Mesendoderm (in vitro differentiated cells): ENCODE measurements at regions not wholly inside any gene's neighbourhood (a gene's known extent, or its start where the extent isn't known, plus 50 kb on each side); places are given as distances from the start of the nearest gene placed in this dataset.
A peak's percentile ranks its signal among the peaks of the same experiment; 100 is the strongest.
"Not testable (repeated sequence)": the region's sequence is repeated elsewhere in the genome, so short reads cannot be mapped to it uniquely, and the experiment has no call there.

ENCODE experiments used
- DNase-seq: peaks from one replicate; pipeline ENCODE4 v3.0.0; 2013
- H2AK5ac ChIP-seq: 2 replicates; pipeline ENCODE4 v1.6.1; 2013; ENCODE audit warnings: low read length, inconsistent platforms
- H2BK120ac ChIP-seq: 2 replicates; pipeline ENCODE4 v1.6.1; 2013; ENCODE audit warnings: low read depth, mild to moderate bottlenecking, low read length, moderate library complexity, mixed read lengths
- H2BK15ac ChIP-seq: replicated peaks from 2 replicates; pipeline ENCODE4 v1.6.1; 2013; ENCODE audit warnings: low read depth, mild to moderate bottlenecking, moderate library complexity
- H2BK5ac ChIP-seq: 2 replicates; pipeline ENCODE4 v1.6.1; 2013; ENCODE audit warnings: low read length, inconsistent platforms
- H3K18ac ChIP-seq: 2 replicates; pipeline ENCODE4 v1.6.1; 2013; ENCODE audit warnings: mild to moderate bottlenecking, low read length, mixed read lengths
- H3K23ac ChIP-seq: one replicate; pipeline ENCODE4 v1.6.1; 2013; ENCODE audit warnings: low read length
- H3K27ac ChIP-seq: 2 replicates; pipeline ENCODE4 v1.5.1; 2013; ENCODE audit warnings: low read depth, mild to moderate bottlenecking, inconsistent platforms, low read length, moderate library complexity
- H3K27me3 ChIP-seq: 2 replicates; pipeline ENCODE4 v1.6.1; 2013; ENCODE audit warnings: low read length, control low read depth, mild to moderate bottlenecking, inconsistent platforms; ENCODE audit not compliant: insufficient read depth, poor library complexity
- H3K36me3 ChIP-seq: 2 replicates; pipeline ENCODE4 v1.6.1; 2013; ENCODE audit warnings: low read length, inconsistent platforms; ENCODE audit not compliant: control insufficient read depth, insufficient read depth
- H3K4ac ChIP-seq: one replicate; pipeline ENCODE4 v1.6.1; 2013; ENCODE audit warnings: low read depth, mild to moderate bottlenecking, low read length, moderate library complexity
- H3K4me1 ChIP-seq: 2 replicates; pipeline ENCODE4 v1.6.1; 2013; ENCODE audit warnings: low read depth, low read length, inconsistent platforms; ENCODE audit not compliant: control insufficient read depth
- H3K4me2 ChIP-seq: 2 replicates; pipeline ENCODE4 v1.6.1; 2013; ENCODE audit warnings: low read length
- H3K4me3 ChIP-seq: 2 replicates; pipeline ENCODE4 v1.5.1; 2013; ENCODE audit warnings: mild to moderate bottlenecking, low read length
- H3K56ac ChIP-seq: one replicate; pipeline ENCODE4 v1.6.1; 2013; ENCODE audit warnings: low read length
- H3K79me1 ChIP-seq: 2 replicates; pipeline ENCODE4 v1.6.1; 2013; ENCODE audit warnings: low read length, inconsistent platforms
- H3K79me2 ChIP-seq: 2 replicates; pipeline ENCODE4 v1.6.1; 2013; ENCODE audit warnings: mild to moderate bottlenecking, low read length; ENCODE audit not compliant: control insufficient read depth, insufficient read depth
- H3K9ac ChIP-seq: 2 replicates; pipeline ENCODE4 v1.6.1; 2013; ENCODE audit warnings: low read length, inconsistent platforms
- H4K5ac ChIP-seq: one replicate; pipeline ENCODE4 v1.6.1; 2013; ENCODE audit warnings: low read length
- H4K8ac ChIP-seq: one replicate; pipeline ENCODE4 v1.6.1; 2013; ENCODE audit warnings: low read depth, mild to moderate bottlenecking, control low read depth, low read length, moderate library complexity
- WGBS: extraction: QIAGEN DNeasy Blood & Tissue Kit; methylation state at CpG from one replicate; pipeline ENCODE4 v1.1.7; 2013; ENCODE audit warnings: low lambda C conversion rate, missing lambda C conversion rate; ENCODE audit not compliant: insufficient coverage; ENCODE audit errors: extremely low coverage; 5-methylcytosine and 5-hydroxymethylcytosine counted together

- H3K4ac ChIP-seq, H3K4me1 ChIP-seq, H3K27ac ChIP-seq, H3K18ac ChIP-seq, H3K4me3 ChIP-seq, H2BK5ac ChIP-seq, H3K79me2 ChIP-seq, H3K27me3 ChIP-seq, H3K9ac ChIP-seq, H3K36me3 ChIP-seq, H3K4me2 ChIP-seq, H4K8ac ChIP-seq, H4K5ac ChIP-seq, H2BK15ac ChIP-seq, DNase-seq, H3K79me1 ChIP-seq, H2AK5ac ChIP-seq, H3K56ac ChIP-seq, H2BK120ac ChIP-seq, H3K23ac ChIP-seq: not testable (repeated sequence)
- WGBS: no CpG with 5 or more reads among the region's 1 CpG
Observed at GRCh38 chr20:30313660-30314059, 943.8 kb upstream of the DEFB115 start.

DNA sequence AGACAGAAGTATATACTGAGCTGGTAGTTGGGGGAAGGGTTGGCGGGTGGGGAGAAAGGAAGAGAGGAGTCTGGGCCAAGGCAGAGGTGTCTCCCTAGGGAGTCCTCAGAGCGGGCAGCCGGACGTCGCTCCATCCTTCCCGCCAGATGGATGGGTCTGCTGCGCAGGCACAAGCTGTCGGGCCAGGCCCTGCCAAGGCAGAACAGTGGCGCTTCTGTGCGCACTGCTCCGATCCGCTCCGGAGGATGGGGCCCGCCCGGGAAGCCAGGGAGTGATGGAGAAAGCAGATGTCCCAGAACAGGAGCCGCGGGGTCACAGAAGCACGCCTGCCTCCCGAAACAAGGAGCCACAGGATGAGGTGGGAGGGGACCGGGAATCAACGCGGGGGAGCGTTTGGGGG is 941.4 kb upstream of the DEFB115 start:
- not testable (repeated sequence) for H3K4me1 ChIP-seq, H3K18ac ChIP-seq, H3K4ac ChIP-seq, DNase-seq, H3K9ac ChIP-seq, H2BK15ac ChIP-seq, H3K79me2 ChIP-seq, H3K79me1 ChIP-seq, H2BK120ac ChIP-seq, H3K4me3 ChIP-seq, H3K27ac ChIP-seq, H3K27me3 ChIP-seq, H3K4me2 ChIP-seq, H4K5ac ChIP-seq, H3K36me3 ChIP-seq, H3K56ac ChIP-seq, H4K8ac ChIP-seq, H2BK5ac ChIP-seq, H3K23ac ChIP-seq, H2AK5ac ChIP-seq
- WGBS: no CpG with 5 or more reads among the region's 23 CpGs

DNA sequence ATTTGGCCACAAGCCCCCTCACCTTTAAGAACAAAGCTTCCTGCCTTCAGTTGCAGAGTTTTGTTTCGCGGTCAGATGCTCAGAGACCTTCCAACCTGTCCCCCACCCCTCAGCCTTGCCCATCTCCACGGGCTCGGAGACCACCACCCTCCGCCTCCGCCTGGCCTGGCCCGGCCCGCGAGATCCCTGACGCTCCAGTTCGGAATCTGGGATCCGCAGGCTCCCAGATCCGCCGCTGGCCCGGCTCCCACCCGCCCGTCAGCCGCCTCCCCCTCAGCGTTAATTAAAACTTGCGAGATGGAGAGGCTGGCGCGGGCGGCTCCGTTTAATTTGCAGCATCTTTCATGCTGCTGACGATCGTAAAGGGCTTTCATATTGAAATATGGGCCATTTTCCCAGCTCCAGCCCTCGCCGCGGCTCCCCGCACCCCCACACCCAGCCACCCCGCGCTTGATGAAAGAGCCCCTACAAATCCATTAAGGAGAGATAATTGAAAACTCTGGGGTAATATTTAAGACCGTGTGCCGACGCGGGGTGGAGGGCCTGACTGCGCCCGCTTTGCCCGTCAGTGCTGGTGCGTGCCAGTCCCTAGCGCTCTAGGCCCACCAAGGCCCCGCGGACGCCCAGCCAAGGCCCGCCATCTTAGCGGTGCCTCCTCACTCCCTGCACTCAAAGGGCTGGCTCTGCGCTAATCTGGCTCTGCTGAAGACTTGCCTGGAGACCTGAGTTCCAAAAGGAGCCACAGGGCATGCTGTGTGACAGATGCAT is 940.7 kb upstream of the DEFB115 start:
- H3K23ac ChIP-seq, H3K4me3 ChIP-seq, H3K56ac ChIP-seq, H4K5ac ChIP-seq, DNase-seq, H3K27ac ChIP-seq, H3K79me2 ChIP-seq, H3K4me1 ChIP-seq, H3K18ac ChIP-seq, H3K4ac ChIP-seq, H4K8ac ChIP-seq, H2BK15ac ChIP-seq, H2AK5ac ChIP-seq, H3K79me1 ChIP-seq, H3K4me2 ChIP-seq, H3K27me3 ChIP-seq, H3K9ac ChIP-seq, H3K36me3 ChIP-seq, H2BK120ac ChIP-seq, H2BK5ac ChIP-seq: not testable (repeated sequence)
- WGBS: no CpG with 5 or more reads among the region's 47 CpGs

- not testable (repeated sequence) for H3K56ac ChIP-seq, H3K36me3 ChIP-seq, H3K4me2 ChIP-seq, H3K27me3 ChIP-seq, H2BK120ac ChIP-seq, H3K23ac ChIP-seq, H3K9ac ChIP-seq, H3K4me1 ChIP-seq, H2BK5ac ChIP-seq, H3K18ac ChIP-seq, H2AK5ac ChIP-seq, H2BK15ac ChIP-seq, H3K4me3 ChIP-seq, H3K4ac ChIP-seq, H4K8ac ChIP-seq, DNase-seq, H3K79me1 ChIP-seq, H4K5ac ChIP-seq, H3K27ac ChIP-seq, H3K79me2 ChIP-seq
- WGBS: no CpG with 5 or more reads among the region's 5 CpGs
Observed at GRCh38 chr20:30333744-30334143, 923.7 kb upstream of the DEFB115 start.

DNA sequence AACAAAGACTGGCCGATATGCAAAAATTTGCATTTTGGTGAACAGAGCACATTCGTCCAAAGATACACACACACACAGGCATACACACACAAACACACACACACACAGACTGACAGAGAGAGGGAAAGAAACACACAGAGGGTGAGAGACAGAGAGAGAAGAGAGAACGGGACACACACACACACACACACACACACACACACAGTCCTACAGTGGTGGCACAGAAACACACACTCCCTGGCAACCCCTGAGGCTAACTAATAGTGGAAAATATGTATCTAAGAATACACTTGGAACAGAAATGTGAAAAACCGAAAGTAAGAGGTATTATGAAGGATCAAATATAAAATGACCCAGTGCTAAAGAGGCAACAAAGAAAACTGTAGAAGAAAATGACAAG is 919.9 kb upstream of the DEFB115 start:
- H3K18ac ChIP-seq, H3K27ac ChIP-seq, H3K56ac ChIP-seq, H2AK5ac ChIP-seq, H3K36me3 ChIP-seq, H4K8ac ChIP-seq, H2BK15ac ChIP-seq, H3K23ac ChIP-seq, H3K79me2 ChIP-seq, H3K9ac ChIP-seq, H2BK120ac ChIP-seq, H3K27me3 ChIP-seq, H4K5ac ChIP-seq, DNase-seq, H3K4me2 ChIP-seq, H3K4me3 ChIP-seq, H3K4me1 ChIP-seq, H3K79me1 ChIP-seq, H2BK5ac ChIP-seq, H3K4ac ChIP-seq: not testable (repeated sequence)
- WGBS: no CpG with 5 or more reads among the region's 4 CpGs

DNA sequence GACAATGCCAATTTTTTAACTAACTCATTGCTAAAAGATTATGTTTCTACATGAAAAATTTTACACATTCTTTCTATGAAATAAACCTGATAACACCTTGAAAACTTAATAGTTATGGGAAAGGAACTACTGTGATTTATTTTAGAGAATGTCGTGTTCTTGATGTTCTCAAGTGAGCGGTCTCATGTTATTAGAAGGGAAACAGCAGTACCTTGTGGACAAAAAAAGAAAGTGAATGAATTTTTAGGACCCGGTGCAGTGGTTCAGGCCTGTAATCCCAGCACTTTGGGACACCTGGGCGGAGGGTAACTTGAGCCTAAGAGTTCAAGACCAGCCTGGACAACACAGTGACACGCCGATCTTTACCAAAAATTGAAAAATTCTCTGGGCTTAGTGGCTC is 908.5 kb upstream of the DEFB115 start:
- H3K4ac ChIP-seq, H4K8ac ChIP-seq, H3K18ac ChIP-seq, H3K4me2 ChIP-seq, H2BK5ac ChIP-seq, H3K27ac ChIP-seq, H4K5ac ChIP-seq, H2AK5ac ChIP-seq, H3K27me3 ChIP-seq, H2BK120ac ChIP-seq, H3K56ac ChIP-seq, H3K79me1 ChIP-seq, H3K23ac ChIP-seq, H3K79me2 ChIP-seq, H3K4me1 ChIP-seq, H3K9ac ChIP-seq, H3K4me3 ChIP-seq, H3K36me3 ChIP-seq, H2BK15ac ChIP-seq: not testable (repeated sequence)
- no CpG with 5 or more reads among the region's 6 CpGs for WGBS
- DNase-seq: peak; percentile 27
